ENCODE measurements at regions not wholly inside any gene's neighbourhood (a gene's known extent, or its start where the extent isn't known, plus 50 kb on each side); places are given as distances from the start of the nearest gene placed in this dataset.

- Histone ChIP-seq H3K9me3 (ENCODE audit: insufficient read depth in 2 of 2, low read depth in 1 of 2, low read length in 1 of 2) (peaks cover 2% of the 10 kb centered on the region in 2 experiments; a peak in 2 of 4 replicates), H3K4me3 (ENCODE audit: extremely low read depth in 1 of 4, insufficient read depth in 2 of 4, low read depth in 3 of 4, low read length in 4 of 4) (no peak overlapping the region), H3K27ac (ENCODE audit: low read depth, low read length) (no peak overlapping the region), H3K27me3 (replicated peaks in 1 of 4; ENCODE audit: control insufficient read depth in 3 of 4, extremely low read depth in 1 of 4, insufficient read depth in 3 of 4, low read length in 3 of 4) (no peaks in the 10 kb centered on the region), H2BK15ac (ENCODE audit: low read length) (no peak overlapping the region), H3K36me3 (ENCODE audit: control insufficient read depth in 2 of 4, insufficient read depth in 4 of 4, low read length in 3 of 4) (no peaks in the 10 kb centered on the region; a peak in 1 of 8 replicates), H3K79me1 (ENCODE audit: low read depth, low read length) (no peaks in the 10 kb centered on the region), H3K18ac (ENCODE audit: extremely low read depth, low read length) (no peak overlapping the region; the same call in 1 of the 2 replicates), H3K23ac (ENCODE audit: insufficient read length) (no peak overlapping the region), H3K4ac (replicated peaks; ENCODE audit: insufficient read length, low read depth, low read length) (no peak overlapping the region), H3K4me1 (replicated peaks in 1 of 4; ENCODE audit: control insufficient read depth in 3 of 4, insufficient read depth in 4 of 4, low read length in 3 of 4) (no peaks in the 10 kb centered on the region), H3K4me2 (ENCODE audit: insufficient read depth in 1 of 2, low read depth in 2 of 2, low read length in 2 of 2) (no peak overlapping the region), H3K14ac (ENCODE audit: insufficient read length) (no peak overlapping the region), H4K5ac (ENCODE audit: insufficient read length, low read depth, low read length) (no peak overlapping the region), H3K9ac (replicated peaks in 1 of 4; ENCODE audit: extremely low read depth in 1 of 4, low read depth in 3 of 4, low read length in 3 of 4) (no peak overlapping the region), H4K8ac (ENCODE audit: extremely low read depth, insufficient read depth, low read length) (peak overlapping the region; percentile 4; the same call in 1 of the 2 replicates), H2BK20ac (ENCODE audit: low read length) (no peak overlapping the region), H2AFZ (ENCODE audit: low read length) (peak overlapping the region; percentile 32; the same call in 1 of the 2 replicates), H2BK120ac (replicated peaks; ENCODE audit: low read depth, low read length) (no peak overlapping the region), H2AK5ac (ENCODE audit: low read depth, low read length) (no peak overlapping the region), H3K23me2 (ENCODE audit: low read depth, low read length) (no peaks in the 10 kb centered on the region), H4K20me1 (replicated peaks in 1 of 2; ENCODE audit: control insufficient read depth in 1 of 2, insufficient read depth in 2 of 2, low read length in 2 of 2) (no peaks in the 10 kb centered on the region), H3K79me2 (ENCODE audit: control insufficient read depth in 1 of 2, insufficient read depth in 2 of 2, low read length in 2 of 2) (no peaks in the 10 kb centered on the region), H2BK12ac (ENCODE audit: low read depth, low read length) (no peak overlapping the region), H4K91ac (replicated peaks; ENCODE audit: insufficient read length, low read length) (no peak overlapping the region), H3K56ac (replicated peaks; ENCODE audit: insufficient read length, low read depth, low read length) (no peak overlapping the region), H2BK5ac (ENCODE audit: low read depth, low read length) (0 out of 2 replicates have a peak overlapping the region, but pooled peaks have one; percentile 5)
- no peak for DNase-seq (ENCODE audit: low read depth in 1 of 2, low spot score in 2 of 2)
- ChIA-PET POLR2A (ENCODE audit: partially characterized antibody) (no interaction called here), CTCF (ENCODE audit: partially characterized antibody) (interaction anchor here (0.6 to 2.6 kb wide), 2 partner anchors 26 to 225 kb away, joined by 3 to 7 read pairs; no protein-coding TSS in a partner anchor)
- 70% methylated on average over 2 of the region's 2 CpGs; no CpG with 5 or more reads in 1 of the 2 experiments for WGBS, 2 experiments (ENCODE audit: extremely low coverage in 1 of 2, insufficient coverage in 1 of 2, insufficient read length in 1 of 2, insufficient replicate concordance in 2 of 2, low coverage in 1 of 2, low lambda C conversion rate in 2 of 2, missing lambda C conversion rate in 1 of 2)
- FAIRE-seq, result no peak
- TF ChIP-seq HDAC2 (IDR thresholded peaks at IDR 0.05; ENCODE audit: borderline replicate concordance in 1 of 2, low read depth in 2 of 2, low read length in 2 of 2) (no peak), SAP30 (IDR thresholded peaks at IDR 0.05; ENCODE audit: insufficient read depth, insufficient replicate concordance, low read length) (no peak), CBX8 (IDR thresholded peaks at IDR 0.05; ENCODE audit: borderline replicate concordance, low read depth, low read length) (no peak), SRF (IDR thresholded peaks at IDR 0.05; ENCODE audit: low read depth, low read length) (no peak), EGR1 (IDR thresholded peaks at IDR 0.05; ENCODE audit: borderline replicate concordance, low read depth, low read length) (no peak), ATF2 (IDR thresholded peaks at IDR 0.05; ENCODE audit: low read length) (no peak), SP4 (IDR thresholded peaks at IDR 0.05; ENCODE audit: low read length) (no peak)
These were observed 339.6 kb downstream of the TRIM36 start for GRCh38 chr5:114830114-114830513.

Measured in H1 (cell line).